Astrocyte of the spinal cord (primary cell): ENCODE measurements at regions not wholly inside any gene's neighbourhood (a gene's known extent, or its start where the extent isn't known, plus 50 kb on each side); places are given as distances from the start of the nearest gene placed in this dataset.

Source experiments
- DNase-seq: peaks from one replicate; pipeline ENCODE4 v3.0.0; 2011; ENCODE audit warnings: low read depth, low spot score
- H3K4me3 ChIP-seq: 2 replicates; pipeline ENCODE4 v1.5.1; 2011; ENCODE audit warnings: low read depth, mild to moderate bottlenecking, low read length, moderate library complexity
- CTCF ChIP-seq: IDR thresholded peaks from 2 replicates; pipeline ENCODE4 v1.5.1; 2012; ENCODE audit warnings: low read depth, mild to moderate bottlenecking, low read length, inconsistent platforms
- in situ Hi-C: cut with HindIII; loops from 2 replicates; pipeline ENCODE4 v1.10.0; 2017; ENCODE audit warnings: low sequenced_read_pairs

GRCh38 chr1:37258068-37258467 is 216.3 kb upstream of the ZC3H12A start:
- no peak for DNase-seq
- no peak overlapping the region for H3K4me3 ChIP-seq
- in situ Hi-C loops = no loop called here
- TF ChIP-seq CTCF = no peak

GRCh38 chr1:37259019-37259418 is 215.4 kb upstream of the ZC3H12A start:
- no peak overlapping the region for H3K4me3 ChIP-seq
- in situ Hi-C loops = no loop called here
- DNase-seq = no peak
- no peak for TF ChIP-seq CTCF

DNA sequence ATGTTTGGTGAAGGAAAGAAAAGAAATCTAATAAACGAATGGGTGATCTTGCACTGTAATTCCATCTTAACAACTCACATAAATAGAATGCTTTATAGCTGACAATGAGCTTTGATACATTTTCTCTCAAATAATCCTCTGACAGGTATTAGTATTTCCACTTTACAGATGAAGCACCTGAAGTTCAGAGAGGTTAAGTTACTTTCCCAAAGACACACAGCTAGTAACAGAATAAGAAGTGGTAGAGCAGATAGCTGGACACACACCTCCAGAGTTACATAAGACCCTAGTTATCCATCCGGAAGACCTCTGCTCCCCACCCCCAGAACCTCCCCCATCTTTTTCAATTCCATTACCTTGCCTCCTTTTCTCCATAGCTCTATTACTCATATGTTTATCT is 213.3 kb upstream of the ZC3H12A start:
- in situ Hi-C loops = no loop called here
- TF ChIP-seq CTCF = no peak

GRCh38 chr1:37262439-37263170 is 211.8 kb upstream of the ZC3H12A start:
- no peak for TF ChIP-seq CTCF
- DNase-seq = no peak
- H3K4me3 ChIP-seq = no peak overlapping the region
- in situ Hi-C loops = no loop called here

More for the DNA sequence above, 213.3 kb upstream of the ZC3H12A start:
- no peak for DNase-seq
- H3K4me3 ChIP-seq = no peak overlapping the region

- no peak overlapping the region for H3K4me3 ChIP-seq
- TF ChIP-seq CTCF = no peak
- in situ Hi-C loops = no loop called here
- no peak for DNase-seq
Measured at GRCh38 chr1:37265156-37265555, 209.2 kb upstream of the ZC3H12A start.

GRCh38 chr1:37265786-37266667 is 208.4 kb upstream of the ZC3H12A start:
- H3K4me3 ChIP-seq = no peak overlapping the region
- TF ChIP-seq CTCF = no peak
- in situ Hi-C loops = no loop called here
- DNase-seq = no peak
